H54 (cell line): ENCODE measurements at regions not wholly inside any gene's neighbourhood (a gene's known extent, or its start where the extent isn't known, plus 50 kb on each side); places are given as distances from the start of the nearest gene placed in this dataset.

Experiments used
- DNase-seq: peaks from one replicate; pipeline ENCODE4 v3.0.0; 2011; ENCODE audit warnings: low spot score, mixed read lengths; ENCODE audit not compliant: insufficient read length
- FAIRE-seq: peaks from 3 replicates; lab custom pipeline; 2011; peaks lifted over from hg19 to GRCh38; lab: Jason Lieb, UNC
- POLR2A ChIP-seq: IDR thresholded peaks from 2 replicates; pipeline ENCODE4 v1.6.1; 2011; ENCODE audit warnings: low read depth, mild to moderate bottlenecking, low read length

DNA sequence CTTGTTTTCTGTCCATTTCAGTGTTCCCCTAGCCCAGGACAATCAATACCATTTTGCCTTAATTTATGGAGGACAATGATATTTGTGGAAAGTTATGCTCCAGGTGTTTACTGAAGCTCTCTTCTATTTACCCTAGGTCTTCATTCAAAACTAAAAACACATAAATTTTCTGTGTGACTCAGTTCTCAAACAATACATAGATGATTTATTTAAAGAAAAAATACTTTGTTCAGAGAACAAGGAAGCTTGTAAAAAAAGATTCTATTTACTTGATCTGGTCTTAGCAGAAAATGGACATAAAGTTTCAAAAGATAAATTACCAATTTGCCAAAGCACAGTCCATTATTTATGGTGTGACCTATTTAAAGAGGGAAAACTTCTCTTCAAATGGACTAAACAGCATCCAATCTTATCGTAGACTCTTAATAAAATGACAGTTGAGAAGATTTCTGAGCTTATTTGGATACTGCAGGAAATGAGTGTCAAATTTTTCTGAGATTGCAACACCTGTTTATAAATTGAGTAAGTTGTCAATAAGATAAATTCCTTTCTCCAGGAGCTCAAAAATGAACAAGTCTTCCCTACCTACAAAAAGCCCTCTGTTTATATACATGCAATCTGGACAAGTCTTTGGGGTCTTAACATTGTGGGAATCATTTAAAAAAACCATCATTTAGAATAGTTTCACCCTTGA lies 627.2 kb downstream of the PSAT1 start:
- TF ChIP-seq POLR2A = no peak
- FAIRE-seq (peak; percentile 96), DNase-seq (no peak)

GRCh38 chr9:78927099-78927940 lies 630.4 kb downstream of the PSAT1 start:
- no peak for DNase-seq
- TF ChIP-seq POLR2A = no peak

DNA sequence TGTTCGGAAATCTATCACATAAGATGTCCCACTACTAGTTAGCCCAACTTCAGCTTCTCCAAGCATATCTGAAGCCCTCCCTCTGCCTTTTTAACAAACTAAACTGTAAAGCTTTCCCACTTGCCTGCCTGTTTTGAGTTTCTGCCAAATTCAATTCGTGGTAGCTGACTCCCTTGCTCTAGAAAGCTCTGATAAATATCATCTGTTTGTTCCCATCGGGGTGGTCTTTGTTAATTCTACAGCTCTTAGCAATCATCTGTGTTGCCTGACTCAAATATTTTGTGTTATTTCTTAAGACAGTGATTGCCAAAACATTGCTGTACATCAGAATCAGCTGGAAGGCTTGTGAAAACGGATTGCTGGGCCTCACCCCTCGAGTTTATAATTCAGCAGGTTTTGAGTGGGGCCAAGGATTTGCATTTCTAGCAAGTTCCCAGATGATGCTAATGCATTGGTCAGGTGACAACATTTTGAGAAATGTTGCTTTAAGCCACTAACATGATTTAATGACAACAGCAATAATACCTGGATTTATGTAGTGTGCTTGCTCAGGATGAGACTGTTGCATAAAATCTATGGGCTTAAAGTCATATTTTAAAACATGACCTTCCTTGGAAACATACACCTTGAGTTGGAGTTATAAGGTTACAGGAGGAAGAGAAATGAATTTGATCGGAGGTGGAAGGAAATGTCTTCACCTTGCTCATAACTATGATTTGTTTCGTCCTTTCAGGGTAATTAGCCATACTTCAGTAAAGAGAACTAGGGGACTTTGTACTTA lies 631.9 kb downstream of the PSAT1 start:
- no peak for TF ChIP-seq POLR2A
- no peak for DNase-seq
- FAIRE-seq = no peak

More at GRCh38 chr9:78927099-78927940, 630.4 kb downstream of the PSAT1 start:
- FAIRE-seq = no peak

DNA sequence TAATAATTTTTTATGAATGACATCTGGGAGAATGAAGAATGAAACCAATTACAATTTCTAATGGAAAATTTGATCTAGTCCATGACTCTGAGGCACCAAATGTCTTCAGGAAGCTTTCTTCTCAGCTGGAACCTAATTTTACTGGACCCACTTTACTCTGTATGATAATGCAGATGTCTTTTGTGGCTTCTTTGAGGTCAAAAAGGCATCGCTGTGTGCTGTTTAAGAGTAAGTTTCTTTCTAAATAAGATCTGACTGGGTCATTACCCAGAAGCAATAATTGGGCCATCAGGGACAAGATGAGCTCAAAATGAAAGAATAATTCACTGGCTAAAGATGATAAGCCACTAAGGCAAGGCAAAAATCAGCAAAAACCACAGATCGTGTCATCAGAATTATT lies 633.4 kb downstream of the PSAT1 start:
- no peak for TF ChIP-seq POLR2A
- DNase-seq (no peak), FAIRE-seq (no peak)

DNA sequence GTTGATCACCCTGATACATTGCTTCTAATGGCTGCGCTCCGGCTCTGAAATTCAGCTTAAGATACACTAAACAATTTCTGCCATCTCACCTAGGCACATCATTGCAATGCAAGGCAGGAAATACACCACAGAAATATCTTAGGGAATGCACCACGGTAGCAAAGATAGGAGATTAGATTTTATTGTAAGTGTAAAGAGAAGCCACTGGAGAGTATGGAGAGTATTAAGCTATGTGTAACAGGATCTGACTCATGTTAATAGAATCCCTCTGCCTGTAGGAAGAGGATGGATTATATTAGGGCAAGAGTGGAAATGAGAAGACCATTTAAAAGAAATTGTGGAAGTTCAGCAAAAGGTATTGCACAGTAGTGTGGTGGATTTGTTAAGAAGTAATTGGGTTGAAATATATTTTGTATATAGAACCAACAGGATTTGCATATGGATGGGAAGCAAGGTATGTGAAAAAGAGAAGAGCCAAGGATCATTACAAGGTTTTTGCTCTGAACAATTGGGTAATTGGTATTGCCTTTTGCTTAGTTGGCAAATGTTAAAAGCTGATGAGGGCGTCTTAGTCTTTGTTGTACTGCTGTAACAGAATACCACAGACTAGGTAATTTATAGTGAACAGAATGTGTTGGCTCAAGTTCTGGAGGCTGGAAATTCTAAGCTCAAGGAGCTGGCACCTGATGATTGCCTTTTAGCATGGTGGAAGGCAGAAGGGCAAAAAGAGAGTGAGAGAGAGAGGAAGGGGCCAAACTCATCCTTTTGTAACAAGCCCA lies 636.1 kb downstream of the PSAT1 start:
- FAIRE-seq (peak; percentile 99), DNase-seq (peak; percentile 31)
- no peak for TF ChIP-seq POLR2A

GRCh38 chr9:78934880-78935279 lies 636.9 kb upstream of the TLE4 start:
- FAIRE-seq = peak; percentile 6
- no peak for TF ChIP-seq POLR2A

GRCh38 chr9:78938821-78939220 lies 632.9 kb upstream of the TLE4 start:
- DNase-seq (no peak), FAIRE-seq (peak; percentile 36)
- no peak for TF ChIP-seq POLR2A

More at GRCh38 chr9:78934880-78935279, 636.9 kb upstream of the TLE4 start:
- DNase-seq = no peak

DNA sequence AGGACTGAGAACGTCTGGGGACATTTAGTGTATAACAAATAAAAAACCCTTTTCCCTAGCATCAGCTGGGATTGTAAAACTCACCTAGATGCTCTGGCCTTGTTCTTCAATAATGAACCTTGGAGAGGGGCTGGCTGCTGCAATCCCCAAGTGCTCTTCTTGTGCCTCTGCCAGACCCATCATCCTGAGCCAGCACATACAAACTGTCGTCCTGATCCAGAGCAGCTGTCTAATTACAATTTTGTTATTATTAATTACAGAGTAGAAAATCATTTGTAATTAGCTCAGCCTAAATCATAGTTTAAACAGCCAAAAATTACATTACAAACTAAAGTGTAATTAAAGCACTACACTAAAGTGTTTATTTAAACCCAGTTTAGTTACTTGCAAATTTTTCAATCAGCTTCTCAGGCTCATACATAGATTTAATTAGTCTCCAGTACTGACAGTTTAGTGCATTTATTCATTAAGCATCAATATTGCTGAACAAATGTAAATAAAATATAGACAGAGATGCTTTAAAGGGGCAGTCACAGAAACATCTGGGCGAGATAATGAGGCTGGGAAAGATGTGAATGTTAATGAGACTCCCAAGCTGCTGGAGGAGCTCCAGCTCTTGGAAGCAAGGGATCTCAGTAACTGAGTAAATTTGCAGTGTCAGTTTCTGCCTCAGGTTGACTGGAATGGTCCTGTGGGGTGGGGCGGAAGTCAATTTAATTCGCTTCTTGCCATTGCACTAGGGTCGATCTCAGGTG lies 632.3 kb upstream of the TLE4 start:
- TF ChIP-seq POLR2A = no peak
- no peak for DNase-seq
- FAIRE-seq = no peak

DNA sequence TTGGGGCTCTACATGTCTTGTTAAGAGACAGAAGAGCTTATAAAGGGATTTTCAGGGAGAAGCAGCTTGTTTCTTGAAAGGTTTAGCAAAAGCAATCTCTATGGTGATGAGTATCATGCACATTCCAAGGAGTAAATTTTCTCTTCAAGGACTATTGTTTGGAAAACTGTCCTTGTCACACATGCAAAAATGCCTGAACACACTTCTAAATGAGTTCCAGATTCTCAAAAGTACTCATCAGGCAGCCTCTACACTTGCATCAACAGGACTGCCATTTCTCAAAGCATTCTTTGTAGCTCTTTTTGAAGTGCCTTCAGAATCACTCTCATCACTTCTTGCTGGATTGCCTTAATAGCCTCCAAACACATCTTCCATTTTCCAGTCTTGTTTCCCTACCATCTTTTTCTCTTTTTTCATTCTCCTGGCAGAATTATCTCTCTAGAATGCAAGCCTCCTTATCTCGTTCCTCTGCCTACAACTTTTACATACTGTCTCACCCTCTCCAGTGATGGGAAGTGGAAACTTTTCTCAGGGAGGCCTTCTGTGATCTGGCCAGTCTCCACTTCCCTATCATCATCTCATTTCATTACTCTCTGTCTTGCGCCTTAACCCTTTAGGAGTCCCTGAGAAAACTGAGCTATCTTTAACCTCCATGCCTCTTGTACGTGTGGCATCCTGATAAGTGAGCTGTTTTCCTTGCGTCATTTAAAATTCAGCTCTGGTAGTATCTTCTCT lies 631.5 kb upstream of the TLE4 start:
- peak; percentile 55 for FAIRE-seq
- no peak for TF ChIP-seq POLR2A
- no peak for DNase-seq

DNA sequence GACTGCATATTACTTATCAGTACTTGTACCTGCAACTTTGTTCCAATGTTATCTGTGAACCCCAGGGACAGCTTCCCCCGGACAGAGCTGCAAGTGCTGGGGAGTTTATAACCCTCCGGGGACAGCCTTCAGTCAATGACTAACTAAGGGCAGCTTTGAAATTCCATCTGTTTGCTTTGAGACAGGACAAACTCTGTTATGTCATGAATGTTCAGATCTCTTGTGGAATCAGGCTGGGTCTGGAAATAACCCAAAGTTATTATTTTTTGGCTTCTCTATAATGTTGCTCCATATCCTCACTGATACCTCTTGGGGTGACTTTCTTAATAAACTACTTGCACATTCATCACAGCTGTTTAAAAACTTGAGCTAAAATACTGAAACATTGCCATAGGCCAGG lies 617.5 kb upstream of the TLE4 start:
- DNase-seq = no peak
- no peak for TF ChIP-seq POLR2A
- FAIRE-seq = peak; percentile 27

DNA sequence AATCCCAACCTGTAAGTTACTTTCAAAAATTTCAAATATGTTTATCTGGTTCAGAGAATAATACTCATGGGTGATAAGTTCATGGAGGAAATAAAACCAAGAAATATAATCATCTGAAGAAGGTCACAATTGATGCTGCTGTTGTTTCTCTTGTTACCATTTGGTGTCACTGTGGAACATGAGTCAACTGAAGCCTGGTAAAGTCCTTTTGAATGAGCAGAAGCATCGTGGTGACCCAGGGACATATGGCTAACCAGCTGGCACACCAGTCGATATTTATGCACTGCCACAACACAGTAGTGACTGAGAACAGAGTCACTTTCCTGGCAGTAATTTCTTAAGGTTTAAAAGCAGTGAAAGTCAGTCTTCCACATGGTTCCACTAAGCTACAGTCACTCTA lies 612.9 kb upstream of the TLE4 start:
- FAIRE-seq = peak; percentile 77
- DNase-seq = no peak
- no peak for TF ChIP-seq POLR2A

- DNase-seq (no peak), FAIRE-seq (no peak)
- no peak for TF ChIP-seq POLR2A
Observed at GRCh38 chr9:78962156-78962555, 609.6 kb upstream of the TLE4 start.

- DNase-seq (no peak), FAIRE-seq (no peak)
- no peak for TF ChIP-seq POLR2A
Observed at GRCh38 chr9:78963911-78964310, 607.9 kb upstream of the TLE4 start.
